Smooth muscle cell (in vitro differentiated cells): ENCODE measurements at regions not wholly inside any gene's neighbourhood (a gene's known extent, or its start where the extent isn't known, plus 50 kb on each side); places are given as distances from the start of the nearest gene placed in this dataset.

ENCODE experiments used
- DNase-seq: peaks from one replicate; lab custom pipeline; 2025; ENCODE audit not compliant: unreplicated experiment; lab: John Stamatoyannopoulos, UW
- H2AFZ ChIP-seq: fragments of 200-600 bp; sonication (generic); 2 replicates; pipeline ENCODE4 v1.6.0; 2016; ENCODE audit warnings: antibody characterized with exemption, low read depth, mild to moderate bottlenecking
- H3F3A ChIP-seq: fragments of 200-600 bp; sonication (generic); 2 replicates; pipeline ENCODE4 v1.6.0; 2017; ENCODE audit warnings: antibody characterized with exemption, low read depth
- H3K27ac ChIP-seq: fragments of 200-600 bp; sonication (generic); 2 replicates; pipeline ENCODE4 v1.5.1; 2016; ENCODE audit warnings: low read depth, mild to moderate bottlenecking
- H3K27me3 ChIP-seq: fragments of 200-600 bp; sonication (generic); 2 replicates; pipeline ENCODE4 v1.6.1; 2016; ENCODE audit warnings: low read depth, mild to moderate bottlenecking
- H3K36me3 ChIP-seq: fragments of 200-600 bp; sonication (generic); 2 replicates; pipeline ENCODE4 v1.5.1; 2016; ENCODE audit warnings: low read depth
- H3K4me1 ChIP-seq: fragments of 200-600 bp; sonication (generic); 2 replicates; pipeline ENCODE4 v1.5.1; 2016; ENCODE audit warnings: low read depth
- H3K4me2 ChIP-seq: fragments of 200-600 bp; sonication (generic); 2 replicates; pipeline ENCODE4 v1.6.0; 2016; ENCODE audit warnings: mild to moderate bottlenecking
- H3K4me3 ChIP-seq: fragments of 200-600 bp; sonication (generic); 2 replicates; pipeline ENCODE4 v1.5.1; 2016; ENCODE audit warnings: mild to moderate bottlenecking
- H3K79me2 ChIP-seq: fragments of 200-600 bp; sonication (generic); 2 replicates; pipeline ENCODE4 v1.6.0; 2016; ENCODE audit warnings: low read depth, mild to moderate bottlenecking
- H3K9ac ChIP-seq: fragments of 200-600 bp; sonication (generic); 2 replicates; pipeline ENCODE4 v1.6.0; 2016; ENCODE audit warnings: low read depth
- H3K9me3 ChIP-seq: fragments of 200-600 bp; sonication (generic); replicated peaks from 2 replicates; pipeline ENCODE4 v1.5.1; 2016; ENCODE audit warnings: low read depth
- H4K20me1 ChIP-seq: fragments of 200-600 bp; sonication (generic); 2 replicates; pipeline ENCODE4 v1.6.0; 2016; ENCODE audit warnings: low read depth
- WGBS: methylation state at CpG from one replicate; pipeline ENCODE4 v1.1.7; 2016; ENCODE audit warnings: low lambda C conversion rate; 5-methylcytosine and 5-hydroxymethylcytosine counted together
- TF ChIP-seq, protein P1 (sequence below): fragments of 200-600 bp; sonication (generic); IDR thresholded peaks from 2 replicates; pipeline ENCODE4 v1.5.1; 2017; ENCODE audit warnings: borderline replicate concordance, mild to moderate bottlenecking, antibody characterized with exemption; ENCODE audit not compliant: insufficient read depth, poor library complexity, severe bottlenecking

DNA sequence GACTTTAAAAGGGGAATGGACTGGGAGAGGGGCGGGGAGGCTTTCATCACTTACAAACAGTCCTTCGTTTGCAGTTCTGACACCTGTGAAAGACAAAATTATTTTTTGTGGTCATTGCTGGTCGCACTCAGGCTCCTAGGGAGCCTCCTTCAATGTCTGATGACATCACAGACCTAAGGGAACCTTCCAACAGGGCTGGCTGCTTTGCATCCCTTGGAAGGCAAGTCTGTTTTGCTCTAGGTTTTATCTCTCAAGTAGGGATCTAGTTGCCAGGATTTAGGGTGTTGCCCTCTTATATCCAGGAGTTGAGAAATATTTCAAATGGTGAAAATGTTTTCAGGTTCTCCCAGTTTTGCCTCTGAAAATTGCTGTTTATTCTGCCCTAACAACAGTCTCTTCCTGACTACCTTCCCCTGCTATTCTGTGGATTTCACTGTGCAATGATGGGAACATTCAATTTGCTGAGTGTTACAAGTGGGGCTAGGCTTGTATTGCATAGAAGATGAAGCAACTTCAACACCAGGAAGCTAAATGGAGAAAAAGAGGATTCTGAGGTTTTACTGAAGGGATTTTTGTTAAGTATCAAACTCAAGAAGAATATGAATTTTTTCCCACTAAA, 75.9 kb upstream of the ARRDC4 start:
- H3K27ac ChIP-seq, result no peak overlapping the region
- H3K79me2 ChIP-seq, result no peaks in the 10 kb centered on the region
- H3K27me3 ChIP-seq, result peaks cover 36% of the 10 kb centered on the region
- H3K9ac ChIP-seq, result no peak overlapping the region
- no peak overlapping the region for H2AFZ ChIP-seq
- H3K4me2 ChIP-seq, result no peak overlapping the region
- H3K9me3 ChIP-seq, result no peaks in the 10 kb centered on the region
- TF ChIP-seq, protein P1, sequence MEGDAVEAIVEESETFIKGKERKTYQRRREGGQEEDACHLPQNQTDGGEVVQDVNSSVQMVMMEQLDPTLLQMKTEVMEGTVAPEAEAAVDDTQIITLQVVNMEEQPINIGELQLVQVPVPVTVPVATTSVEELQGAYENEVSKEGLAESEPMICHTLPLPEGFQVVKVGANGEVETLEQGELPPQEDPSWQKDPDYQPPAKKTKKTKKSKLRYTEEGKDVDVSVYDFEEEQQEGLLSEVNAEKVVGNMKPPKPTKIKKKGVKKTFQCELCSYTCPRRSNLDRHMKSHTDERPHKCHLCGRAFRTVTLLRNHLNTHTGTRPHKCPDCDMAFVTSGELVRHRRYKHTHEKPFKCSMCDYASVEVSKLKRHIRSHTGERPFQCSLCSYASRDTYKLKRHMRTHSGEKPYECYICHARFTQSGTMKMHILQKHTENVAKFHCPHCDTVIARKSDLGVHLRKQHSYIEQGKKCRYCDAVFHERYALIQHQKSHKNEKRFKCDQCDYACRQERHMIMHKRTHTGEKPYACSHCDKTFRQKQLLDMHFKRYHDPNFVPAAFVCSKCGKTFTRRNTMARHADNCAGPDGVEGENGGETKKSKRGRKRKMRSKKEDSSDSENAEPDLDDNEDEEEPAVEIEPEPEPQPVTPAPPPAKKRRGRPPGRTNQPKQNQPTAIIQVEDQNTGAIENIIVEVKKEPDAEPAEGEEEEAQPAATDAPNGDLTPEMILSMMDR, result no peak
- H4K20me1 ChIP-seq, result no peaks in the 10 kb centered on the region
- H3F3A ChIP-seq, result no peaks in the 10 kb centered on the region
- no peaks in the 10 kb centered on the region for H3K4me1 ChIP-seq
- WGBS, result 70% methylated on average over 3 of the region's 3 CpGs
- H3K4me3 ChIP-seq, result no peak overlapping the region
- H3K36me3 ChIP-seq, result no peaks in the 10 kb centered on the region
- no peak for DNase-seq

DNA sequence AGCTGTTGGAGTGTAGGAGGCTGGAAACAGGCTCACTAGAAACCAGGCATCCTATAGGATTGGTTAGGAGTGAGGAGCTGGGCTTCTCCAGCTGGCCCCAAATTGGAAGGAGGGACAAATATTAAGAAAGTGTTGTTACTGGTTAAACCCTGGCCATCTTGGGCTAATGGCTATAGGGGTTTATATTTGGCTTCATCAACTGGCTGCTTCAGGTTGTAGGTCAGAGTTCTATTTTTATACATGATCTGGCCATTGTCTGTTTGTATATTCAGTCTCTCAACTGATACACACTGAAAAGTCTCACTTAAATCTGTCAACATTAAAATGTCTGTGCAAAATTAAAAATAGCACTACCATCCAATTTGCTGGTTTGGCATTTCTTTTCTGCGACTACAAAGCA, 70.2 kb upstream of the ARRDC4 start:
- Histone ChIP-seq H4K20me1 (no peaks in the 10 kb centered on the region), H3K27me3 (peaks cover 38% of the 10 kb centered on the region), H3K4me2 (no peak overlapping the region), H3K9me3 (no peaks in the 10 kb centered on the region), H2AFZ (no peak overlapping the region), H3F3A (no peaks in the 10 kb centered on the region), H3K9ac (no peak overlapping the region), H3K36me3 (no peaks in the 10 kb centered on the region), H3K27ac (no peak overlapping the region), H3K79me2 (no peaks in the 10 kb centered on the region), H3K4me1 (no peaks in the 10 kb centered on the region), H3K4me3 (no peak overlapping the region)
- DNase-seq, result no peak
- TF ChIP-seq, protein P1, result no peak
- WGBS, result 91% methylated on average over 1 of the region's 1 CpG

DNA sequence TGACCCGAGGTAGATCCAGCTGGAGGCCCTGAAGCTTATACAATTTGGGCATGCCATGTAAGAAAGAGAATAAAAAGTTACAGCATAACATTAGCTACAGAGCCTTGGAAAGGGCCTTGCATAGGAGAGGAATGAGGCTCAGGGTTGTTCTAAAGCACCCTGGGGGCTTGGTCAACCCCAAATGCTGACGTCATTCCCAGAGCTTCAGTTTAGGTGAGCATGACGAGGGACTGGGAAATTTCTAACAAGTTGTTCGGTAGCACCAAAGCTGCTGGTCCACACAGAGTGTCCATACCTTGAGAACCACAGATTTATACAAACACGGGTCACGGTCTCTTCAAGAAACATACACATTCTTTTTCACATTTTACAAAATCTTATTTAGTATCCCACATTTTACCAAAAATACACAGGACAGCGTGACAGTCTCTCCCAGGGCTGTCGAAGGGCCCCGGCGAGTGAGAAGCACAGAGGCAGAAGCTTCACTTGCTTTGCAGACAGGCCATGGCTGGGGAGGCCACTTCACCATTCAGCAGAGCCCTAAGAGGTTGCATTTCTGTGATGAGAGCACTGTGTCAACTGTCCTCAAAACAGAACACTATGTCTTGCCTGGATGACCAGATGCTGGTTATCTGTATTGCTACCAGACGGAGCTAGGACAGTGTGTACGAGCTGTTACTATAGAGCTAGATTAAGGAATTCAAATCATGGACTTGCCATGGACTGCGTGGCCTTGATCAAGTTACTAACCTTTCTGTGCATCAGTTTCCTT, 68.2 kb upstream of the ARRDC4 start:
- no peaks in the 10 kb centered on the region for H3K4me1 ChIP-seq
- H3K4me3 ChIP-seq, result no peak overlapping the region
- no peaks in the 10 kb centered on the region for H3K79me2 ChIP-seq
- no peaks in the 10 kb centered on the region for H3F3A ChIP-seq
- H3K27ac ChIP-seq, result no peak overlapping the region
- no peaks in the 10 kb centered on the region for H3K36me3 ChIP-seq
- TF ChIP-seq, protein P1, result no peak
- WGBS, result 84% methylated on average over 13 of the region's 13 CpGs
- no peak overlapping the region for H2AFZ ChIP-seq
- H3K27me3 ChIP-seq, result peaks cover 37% of the 10 kb centered on the region
- no peaks in the 10 kb centered on the region for H4K20me1 ChIP-seq
- H3K9ac ChIP-seq, result no peak overlapping the region
- DNase-seq, result no peak
- no peaks in the 10 kb centered on the region for H3K9me3 ChIP-seq
- H3K4me2 ChIP-seq, result no peak overlapping the region
